Vagina (tissue), 2 donors: ENCODE measurements at regions not wholly inside any gene's neighbourhood (a gene's known extent, or its start where the extent isn't known, plus 50 kb on each side); places are given as distances from the start of the nearest gene placed in this dataset.

Experiments
- DNase-seq, 2 donors: peaks; one replicate each; pipeline ENCODE4 v3.0.0-alpha.2; 2017; ENCODE audit errors: extremely low spot score in 2 of 2
- H3K27ac ChIP-seq: fragments of 200-600 bp; sonication (generic); one replicate; pipeline ENCODE4 v1.5.1; 2019
- H3K27me3 ChIP-seq: fragments of 200-600 bp; sonication (generic); one replicate; pipeline ENCODE4 v1.5.1; 2019
- H3K36me3 ChIP-seq, 2 donors: fragments of 200-600 bp; sonication (generic); one replicate each; pipeline ENCODE4 v1.5.1; 2017 to 2019
- H3K4me1 ChIP-seq: fragments of 200-600 bp; sonication (generic); one replicate; pipeline ENCODE4 v1.5.1; 2019
- H3K4me3 ChIP-seq, 2 donors: fragments of 200-600 bp; sonication (generic); 1 replicate in 1 of 2; 2 replicates in 1 of 2; pipeline ENCODE4 v1.5.1; 2016 to 2019
- H3K9me3 ChIP-seq: fragments of 200-600 bp; sonication (generic); one replicate; pipeline ENCODE4 v1.5.1; 2019
- POLR2A ChIP-seq, 2 donors: fragments of 450-650 bp; IDR thresholded peaks; one replicate each; pipeline ENCODE4 v1.6.1; 2017; ENCODE audit warnings: antibody characterized with exemption in 2 of 2, mild to moderate bottlenecking in 2 of 2, moderate library complexity in 2 of 2
- POLR2AphosphoS5 ChIP-seq, 2 donors: sonication (generic); formaldehyde crosslinking; IDR thresholded peaks; one replicate each; pipeline ENCODE4 v1.9.0; 2017; ENCODE audit warnings: antibody characterized with exemption in 2 of 2, mild to moderate bottlenecking in 2 of 2, low read depth in 1 of 2; ENCODE audit not compliant: insufficient read depth in 1 of 2
- intact Hi-C: fragments of 100-400 bp; cut with DNase I; formaldehyde crosslinking; loops from one replicate; pipeline ENCODE4 v1.15.1; 2023
- TF ChIP-seq, protein P1 (sequence below), 3 experiments: fragments of 450-650 bp in 2 of 3; fragments of 200-600 bp in 1 of 3; sonication (generic) in 1 of 3; IDR thresholded peaks; one replicate each; pipeline ENCODE4 v1.5.1; 2017 to 2019; ENCODE audit warnings: antibody characterized with exemption in 3 of 3, mild to moderate bottlenecking in 2 of 3, moderate library complexity in 2 of 3

- no peak for TF ChIP-seq POLR2AphosphoS5 (IDR thresholded peaks at IDR 0.05; ENCODE audit: insufficient read depth in 1 of 2, low read depth in 1 of 2)
- no peak for TF ChIP-seq POLR2A (IDR thresholded peaks at IDR 0.05)
- TF ChIP-seq, protein P1, sequence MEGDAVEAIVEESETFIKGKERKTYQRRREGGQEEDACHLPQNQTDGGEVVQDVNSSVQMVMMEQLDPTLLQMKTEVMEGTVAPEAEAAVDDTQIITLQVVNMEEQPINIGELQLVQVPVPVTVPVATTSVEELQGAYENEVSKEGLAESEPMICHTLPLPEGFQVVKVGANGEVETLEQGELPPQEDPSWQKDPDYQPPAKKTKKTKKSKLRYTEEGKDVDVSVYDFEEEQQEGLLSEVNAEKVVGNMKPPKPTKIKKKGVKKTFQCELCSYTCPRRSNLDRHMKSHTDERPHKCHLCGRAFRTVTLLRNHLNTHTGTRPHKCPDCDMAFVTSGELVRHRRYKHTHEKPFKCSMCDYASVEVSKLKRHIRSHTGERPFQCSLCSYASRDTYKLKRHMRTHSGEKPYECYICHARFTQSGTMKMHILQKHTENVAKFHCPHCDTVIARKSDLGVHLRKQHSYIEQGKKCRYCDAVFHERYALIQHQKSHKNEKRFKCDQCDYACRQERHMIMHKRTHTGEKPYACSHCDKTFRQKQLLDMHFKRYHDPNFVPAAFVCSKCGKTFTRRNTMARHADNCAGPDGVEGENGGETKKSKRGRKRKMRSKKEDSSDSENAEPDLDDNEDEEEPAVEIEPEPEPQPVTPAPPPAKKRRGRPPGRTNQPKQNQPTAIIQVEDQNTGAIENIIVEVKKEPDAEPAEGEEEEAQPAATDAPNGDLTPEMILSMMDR (IDR thresholded peaks at IDR 0.05) = no peak
- H3K27ac ChIP-seq = no peak overlapping the region
- intact Hi-C loops = no loop called here
- no peak overlapping the region for H3K4me3 ChIP-seq
- no peaks in the 10 kb centered on the region for H3K4me1 ChIP-seq
- no peaks in the 10 kb centered on the region for H3K9me3 ChIP-seq
- no peaks in the 10 kb centered on the region for H3K27me3 ChIP-seq
- H3K36me3 ChIP-seq = no peaks in the 10 kb centered on the region
- no peak for DNase-seq
These were observed 90.1 kb upstream of the SIM2 start for GRCh38 chr21:36608897-36609225.

DNA sequence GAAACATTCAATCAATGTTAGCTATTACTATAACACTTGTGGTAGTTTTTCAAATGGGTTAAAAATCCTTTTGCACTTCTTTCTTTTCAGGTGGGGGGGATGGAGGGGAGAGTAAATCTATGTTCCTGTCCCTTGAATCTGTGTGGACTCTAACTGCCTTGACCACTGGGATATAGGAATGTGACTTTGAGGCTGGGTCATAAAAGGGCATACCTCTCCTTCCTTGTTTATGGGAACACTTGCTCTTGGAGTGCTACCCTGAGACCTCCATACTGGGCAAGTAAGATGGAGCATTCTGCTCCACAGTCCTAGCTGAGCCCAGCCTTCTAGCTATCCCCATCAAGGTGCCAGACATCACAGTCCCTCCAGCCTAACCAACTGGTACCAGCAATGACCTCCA lies 89.3 kb upstream of the SIM2 start:
- intact Hi-C loops = no loop called here
- TF ChIP-seq POLR2AphosphoS5 (IDR thresholded peaks at IDR 0.05; ENCODE audit: insufficient read depth in 1 of 2, low read depth in 1 of 2) = no peak
- no peak for TF ChIP-seq POLR2A (IDR thresholded peaks at IDR 0.05)
- TF ChIP-seq, protein P1 (IDR thresholded peaks at IDR 0.05) = no peak
- no peak overlapping the region for H3K4me3 ChIP-seq
- DNase-seq = no peak
- H3K4me1 ChIP-seq = no peaks in the 10 kb centered on the region
- no peak overlapping the region for H3K27ac ChIP-seq
- no peaks in the 10 kb centered on the region for H3K36me3 ChIP-seq
- H3K27me3 ChIP-seq = no peaks in the 10 kb centered on the region
- H3K9me3 ChIP-seq = no peaks in the 10 kb centered on the region

GRCh38 chr21:36610201-36610600 lies 88.7 kb upstream of the SIM2 start:
- intact Hi-C loops = no loop called here
- TF ChIP-seq POLR2AphosphoS5 (IDR thresholded peaks at IDR 0.05; ENCODE audit: insufficient read depth in 1 of 2, low read depth in 1 of 2) = no peak
- TF ChIP-seq, protein P1 (IDR thresholded peaks at IDR 0.05) = no peak
- no peak for TF ChIP-seq POLR2A (IDR thresholded peaks at IDR 0.05)
- Histone ChIP-seq H3K4me3 (no peak overlapping the region), H3K9me3 (no peaks in the 10 kb centered on the region), H3K27ac (no peak overlapping the region), H3K27me3 (no peaks in the 10 kb centered on the region), H3K4me1 (no peaks in the 10 kb centered on the region), H3K36me3 (no peaks in the 10 kb centered on the region)
- DNase-seq = no peak

DNA sequence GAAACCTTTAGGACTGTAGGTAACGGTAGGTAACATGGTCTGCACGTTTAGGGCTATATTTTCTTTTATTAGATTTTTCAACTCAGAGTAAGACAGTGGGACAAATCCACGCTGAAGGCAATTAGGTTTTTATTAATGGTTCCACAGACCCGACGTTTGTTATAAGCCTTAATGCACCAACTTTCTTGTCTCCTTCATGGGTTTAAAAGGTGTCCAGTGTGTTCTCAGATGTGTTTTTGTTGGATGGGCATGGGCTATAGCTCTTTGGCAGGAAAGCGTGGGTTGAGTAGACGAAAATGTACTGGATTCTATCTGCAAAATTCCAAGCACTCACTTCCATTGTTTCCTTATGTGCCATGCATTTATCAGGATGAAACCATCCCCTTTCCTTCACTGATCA lies 88.0 kb upstream of the SIM2 start:
- no peak for DNase-seq
- TF ChIP-seq POLR2A (IDR thresholded peaks at IDR 0.05) (no peak), POLR2AphosphoS5 (IDR thresholded peaks at IDR 0.05; ENCODE audit: insufficient read depth in 1 of 2, low read depth in 1 of 2) (no peak)
- TF ChIP-seq, protein P1 (IDR thresholded peaks at IDR 0.05) = no peak
- H3K27ac ChIP-seq = no peak overlapping the region
- no peaks in the 10 kb centered on the region for H3K9me3 ChIP-seq
- intact Hi-C loops = no loop called here
- H3K4me3 ChIP-seq = no peak overlapping the region
- H3K4me1 ChIP-seq = no peaks in the 10 kb centered on the region
- H3K36me3 ChIP-seq = no peaks in the 10 kb centered on the region
- H3K27me3 ChIP-seq = no peaks in the 10 kb centered on the region

DNA sequence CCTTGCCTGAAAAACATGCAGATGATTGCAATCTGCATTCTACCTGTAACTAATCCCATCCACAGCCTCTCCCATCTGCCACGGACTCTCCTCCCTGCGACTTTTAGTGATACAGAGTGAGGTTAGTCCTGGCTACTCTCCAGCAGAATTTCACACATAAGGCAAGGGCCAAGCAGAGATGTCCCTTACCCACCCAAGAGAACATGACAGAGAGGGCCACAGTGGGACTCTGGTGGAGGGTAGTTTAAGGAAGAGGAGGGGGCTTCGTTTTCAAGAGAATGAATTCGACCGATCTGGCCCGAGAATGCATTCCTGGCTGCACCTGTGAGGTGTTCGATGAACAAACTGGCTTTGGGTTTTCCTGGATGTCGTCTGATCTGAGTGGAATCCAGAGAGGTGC lies 87.5 kb upstream of the SIM2 start:
- no peak for DNase-seq
- Histone ChIP-seq H3K4me1 (no peaks in the 10 kb centered on the region), H3K4me3 (no peak overlapping the region), H3K36me3 (no peaks in the 10 kb centered on the region), H3K27me3 (no peaks in the 10 kb centered on the region), H3K9me3 (no peaks in the 10 kb centered on the region), H3K27ac (no peak overlapping the region)
- no peak for TF ChIP-seq POLR2A (IDR thresholded peaks at IDR 0.05)
- TF ChIP-seq, protein P1 (IDR thresholded peaks at IDR 0.05) = no peak
- TF ChIP-seq POLR2AphosphoS5 (IDR thresholded peaks at IDR 0.05; ENCODE audit: insufficient read depth in 1 of 2, low read depth in 1 of 2) = no peak
- intact Hi-C loops = no loop called here
